Progenitor cell of endocrine pancreas (in vitro differentiated cells): ENCODE measurements at regions not wholly inside any gene's neighbourhood (a gene's known extent, or its start where the extent isn't known, plus 50 kb on each side); places are given as distances from the start of the nearest gene placed in this dataset.

ENCODE experiments used
- DNase-seq: peaks from one replicate; pipeline ENCODE4 v3.0.0; 2021; ENCODE audit warnings: low spot score; ENCODE audit not compliant: unreplicated experiment
- H3K27ac Mint-ChIP-seq: 2 replicates; pipeline ENCODE4 v1.8.0; 2021; ENCODE audit warnings: mild to moderate bottlenecking, moderate library complexity, mixed read lengths
- H3K27me3 Mint-ChIP-seq: 2 replicates; pipeline ENCODE4 v1.8.0; 2021; ENCODE audit warnings: mixed read lengths
- H3K36me3 Mint-ChIP-seq: 2 replicates; pipeline ENCODE4 v1.8.0; 2022; ENCODE audit warnings: mixed read lengths; ENCODE audit not compliant: insufficient read depth
- H3K4me1 Mint-ChIP-seq: 2 replicates; pipeline ENCODE4 v1.8.0; 2021; ENCODE audit warnings: low read depth, mixed read lengths
- H3K4me3 Mint-ChIP-seq: 2 replicates; pipeline ENCODE4 v1.8.0; 2021; ENCODE audit warnings: low read depth, mild to moderate bottlenecking, moderate library complexity, mixed read lengths
- H3K9me3 Mint-ChIP-seq: 2 replicates; pipeline ENCODE4 v1.8.0; 2021; ENCODE audit warnings: low read depth, mixed read lengths
- TF ChIP-seq, protein P1 (sequence below): fragments of 200-600 bp; sonication (generic); IDR thresholded peaks from one replicate; pipeline ENCODE4 v1.5.0; 2021; ENCODE audit warnings: antibody characterized with exemption, mild to moderate bottlenecking; ENCODE audit not compliant: unreplicated experiment

DNA sequence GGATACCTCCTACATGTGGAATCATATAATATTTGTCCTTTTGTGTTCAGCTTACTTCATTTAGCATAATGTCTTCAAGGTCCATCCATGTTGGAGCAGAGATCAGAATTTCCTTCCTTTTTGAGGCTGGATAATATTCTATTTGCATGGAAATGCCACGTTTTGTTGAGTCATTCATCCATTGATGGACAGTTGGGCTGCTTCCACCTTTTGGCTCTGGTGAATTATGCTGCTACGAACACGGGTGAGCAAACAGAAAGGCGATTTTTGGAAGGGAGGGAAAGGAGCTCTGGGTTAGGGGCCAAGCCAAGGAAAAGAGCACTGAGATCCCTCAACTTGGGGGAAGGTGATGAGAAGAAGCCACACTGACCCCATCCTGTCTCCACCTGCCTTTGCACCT is 260.5 kb downstream of the TNS1 start:
- DNase-seq: no peak
- no peaks in the 10 kb centered on the region for H3K36me3 Mint-ChIP-seq
- H3K4me3 Mint-ChIP-seq: no peak overlapping the region
- H3K9me3 Mint-ChIP-seq: no peaks in the 10 kb centered on the region
- H3K27ac Mint-ChIP-seq: no peak overlapping the region
- no peaks in the 10 kb centered on the region for H3K4me1 Mint-ChIP-seq
- TF ChIP-seq, protein P1, sequence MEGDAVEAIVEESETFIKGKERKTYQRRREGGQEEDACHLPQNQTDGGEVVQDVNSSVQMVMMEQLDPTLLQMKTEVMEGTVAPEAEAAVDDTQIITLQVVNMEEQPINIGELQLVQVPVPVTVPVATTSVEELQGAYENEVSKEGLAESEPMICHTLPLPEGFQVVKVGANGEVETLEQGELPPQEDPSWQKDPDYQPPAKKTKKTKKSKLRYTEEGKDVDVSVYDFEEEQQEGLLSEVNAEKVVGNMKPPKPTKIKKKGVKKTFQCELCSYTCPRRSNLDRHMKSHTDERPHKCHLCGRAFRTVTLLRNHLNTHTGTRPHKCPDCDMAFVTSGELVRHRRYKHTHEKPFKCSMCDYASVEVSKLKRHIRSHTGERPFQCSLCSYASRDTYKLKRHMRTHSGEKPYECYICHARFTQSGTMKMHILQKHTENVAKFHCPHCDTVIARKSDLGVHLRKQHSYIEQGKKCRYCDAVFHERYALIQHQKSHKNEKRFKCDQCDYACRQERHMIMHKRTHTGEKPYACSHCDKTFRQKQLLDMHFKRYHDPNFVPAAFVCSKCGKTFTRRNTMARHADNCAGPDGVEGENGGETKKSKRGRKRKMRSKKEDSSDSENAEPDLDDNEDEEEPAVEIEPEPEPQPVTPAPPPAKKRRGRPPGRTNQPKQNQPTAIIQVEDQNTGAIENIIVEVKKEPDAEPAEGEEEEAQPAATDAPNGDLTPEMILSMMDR: no peak
- H3K27me3 Mint-ChIP-seq: peaks cover 16% of the 10 kb centered on the region

DNA sequence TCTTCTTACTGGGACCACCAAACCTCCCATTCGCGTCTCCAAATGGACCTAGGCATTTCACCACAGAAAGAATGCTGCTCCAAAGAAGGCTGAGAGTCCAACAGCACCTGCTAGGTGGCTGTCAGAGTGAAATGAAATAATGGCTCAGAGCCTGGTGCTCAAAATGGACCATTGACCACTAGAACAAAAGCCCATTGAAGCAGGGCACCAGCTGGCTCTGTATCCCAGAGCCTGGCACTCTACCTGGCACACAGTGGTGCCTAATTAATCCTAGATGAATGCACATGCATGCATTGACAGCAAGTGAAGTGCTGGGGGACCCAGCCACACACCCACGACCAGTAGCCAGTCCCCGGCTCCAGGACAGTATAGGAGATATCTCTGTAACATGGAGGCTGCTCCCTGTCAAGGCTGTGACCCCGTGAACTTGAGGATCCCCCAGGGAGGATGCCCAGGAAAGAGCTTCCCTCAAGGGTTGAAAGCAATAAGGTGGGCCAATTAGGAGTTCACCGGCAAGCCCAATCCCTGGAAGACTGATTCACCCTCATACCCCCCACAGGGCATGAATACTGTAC is 261.3 kb downstream of the TNS1 start:
- Mint-ChIP-seq H3K27me3 (peaks cover 16% of the 10 kb centered on the region), H3K9me3 (no peaks in the 10 kb centered on the region), H3K36me3 (no peaks in the 10 kb centered on the region), H3K4me3 (no peak overlapping the region), H3K27ac (no peak overlapping the region), H3K4me1 (no peaks in the 10 kb centered on the region)
- no peak for DNase-seq
- TF ChIP-seq, protein P1: no peak

DNA sequence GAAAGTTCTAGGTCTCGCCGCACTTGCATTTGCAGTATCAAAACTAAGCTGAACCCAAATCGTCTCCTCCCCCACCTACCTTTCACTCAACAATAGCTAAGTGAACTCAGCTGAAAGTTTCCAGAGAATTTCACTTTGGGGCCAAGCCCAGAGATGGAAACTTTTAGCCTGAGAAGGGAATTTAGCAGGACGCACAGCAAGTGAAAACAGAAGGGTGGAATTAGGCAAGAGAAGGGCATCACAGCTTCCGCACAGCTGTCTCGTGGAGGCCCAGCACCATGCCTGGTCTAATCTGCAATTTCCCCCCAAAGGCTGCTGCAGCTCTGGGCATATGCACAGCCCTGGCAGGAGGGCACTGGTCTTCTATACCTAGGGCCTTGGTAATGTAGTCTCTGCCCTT is 262.0 kb downstream of the TNS1 start:
- Mint-ChIP-seq H3K9me3 (no peaks in the 10 kb centered on the region), H3K36me3 (no peaks in the 10 kb centered on the region), H3K4me3 (no peak overlapping the region), H3K4me1 (no peaks in the 10 kb centered on the region), H3K27ac (no peak overlapping the region), H3K27me3 (peaks cover 16% of the 10 kb centered on the region)
- TF ChIP-seq, protein P1: no peak
- DNase-seq: no peak

DNA sequence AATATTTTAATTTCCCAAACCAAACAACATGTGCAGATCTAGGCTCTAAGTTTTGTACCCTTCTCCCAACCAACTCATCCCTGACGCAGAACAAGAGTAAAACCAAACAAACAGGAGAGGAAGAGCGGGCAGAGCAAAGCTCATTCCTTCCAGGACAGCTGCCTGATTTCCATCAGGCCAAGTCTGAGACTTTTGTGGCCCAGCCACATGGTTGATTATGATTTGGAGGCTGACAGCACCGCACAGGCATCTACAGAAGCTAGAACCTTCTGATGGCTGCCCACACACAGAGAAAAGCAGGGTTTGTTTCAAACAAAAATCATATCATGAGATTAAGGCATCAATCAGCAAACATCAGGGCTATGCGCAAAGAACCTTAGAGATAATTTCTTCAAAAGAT is 262.6 kb downstream of the TNS1 start:
- TF ChIP-seq, protein P1: no peak
- Mint-ChIP-seq H3K27me3 (peaks cover 16% of the 10 kb centered on the region), H3K36me3 (no peaks in the 10 kb centered on the region), H3K4me3 (no peak overlapping the region), H3K9me3 (no peaks in the 10 kb centered on the region), H3K27ac (no peak overlapping the region), H3K4me1 (no peaks in the 10 kb centered on the region)
- no peak for DNase-seq

DNA sequence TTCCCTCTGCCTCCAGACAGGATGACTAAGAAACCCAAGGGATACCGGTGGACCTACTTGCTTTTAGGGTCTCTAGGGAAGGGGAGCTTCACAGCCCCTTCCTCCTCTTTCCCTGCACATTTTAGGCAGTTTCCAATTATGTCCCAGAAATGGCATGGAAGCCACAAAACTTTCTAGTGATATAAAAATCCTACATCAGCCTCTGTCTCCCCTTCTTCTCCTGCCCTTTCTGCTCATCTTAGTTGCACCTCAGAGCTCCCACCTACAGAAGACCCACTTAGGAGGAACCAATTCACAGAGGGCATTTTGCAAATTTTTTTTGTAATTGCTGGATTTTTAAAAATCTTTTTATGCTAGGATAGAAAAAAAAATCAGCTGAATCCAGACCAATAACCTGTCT is 263.1 kb downstream of the TNS1 start:
- Mint-ChIP-seq H3K27ac (no peak overlapping the region), H3K9me3 (no peaks in the 10 kb centered on the region), H3K36me3 (no peaks in the 10 kb centered on the region), H3K4me1 (no peaks in the 10 kb centered on the region), H3K4me3 (no peak overlapping the region), H3K27me3 (peaks cover 16% of the 10 kb centered on the region)
- DNase-seq: no peak
- TF ChIP-seq, protein P1: no peak
